ENCODE measurements at regions not wholly inside any gene's neighbourhood (a gene's known extent, or its start where the extent isn't known, plus 50 kb on each side); places are given as distances from the start of the nearest gene placed in this dataset.

GRCh38 chr9:87340391-87340790 is 157.3 kb upstream of the DAPK1 start:
- no peak for TF ChIP-seq CTCF (IDR thresholded peaks at IDR 0.05)
- no peak for TF ChIP-seq POLR2A (IDR thresholded peaks at IDR 0.05)

Data from heart left ventricle (tissue), 13 donors.